HG03469 (cell line): ENCODE measurements at regions not wholly inside any gene's neighbourhood (a gene's known extent, or its start where the extent isn't known, plus 50 kb on each side); places are given as distances from the start of the nearest gene placed in this dataset.

Source experiments
- ATAC-seq: cut with Tn5 transposase; IDR thresholded peaks from one replicate; pipeline ENCODE4 v1.9.1; 2021; ENCODE audit warnings: mild to moderate bottlenecking, moderate library complexity, moderate number of reproducible peaks; ENCODE audit not compliant: unreplicated experiment

DNA sequence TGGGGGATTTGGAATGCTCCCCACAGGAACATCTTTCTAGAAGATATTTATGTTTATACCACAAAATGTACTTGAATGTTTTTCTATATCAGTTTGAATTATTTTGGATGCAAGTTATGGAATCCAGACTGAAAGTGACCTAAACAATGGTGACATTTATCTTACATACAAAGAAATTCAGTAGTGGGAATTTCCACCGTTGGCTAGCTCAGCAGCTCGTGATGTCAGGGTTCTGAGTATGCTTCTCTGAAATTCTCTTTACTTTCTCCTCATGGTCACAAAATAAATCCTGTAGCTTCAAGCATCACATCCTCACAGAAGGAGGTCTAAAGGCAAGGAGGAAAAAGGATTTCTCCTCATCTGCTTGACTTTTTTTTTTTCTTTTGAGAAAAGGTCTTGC lies 105.3 kb downstream of the AKAIN1 start:
- ATAC-seq = no peak

DNA sequence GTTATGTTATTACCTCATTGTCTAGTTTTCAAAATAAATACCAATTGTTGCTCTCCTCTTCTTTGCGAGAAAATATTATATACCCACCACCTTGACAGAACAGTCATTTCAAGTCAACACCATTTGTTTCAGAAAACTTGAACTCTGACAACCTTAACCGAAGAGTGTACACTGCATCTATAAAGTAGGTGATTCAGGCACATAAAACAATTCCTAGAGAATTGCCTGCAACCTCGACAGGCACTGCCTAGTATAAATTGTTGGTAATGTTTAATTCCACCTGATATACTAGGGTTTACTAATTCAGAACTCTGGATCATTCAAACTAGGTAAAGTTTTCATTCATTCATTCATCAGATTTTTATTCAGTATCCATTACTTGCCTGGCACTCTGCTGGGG lies 121.8 kb downstream of the AKAIN1 start:
- ATAC-seq = no peak

DNA sequence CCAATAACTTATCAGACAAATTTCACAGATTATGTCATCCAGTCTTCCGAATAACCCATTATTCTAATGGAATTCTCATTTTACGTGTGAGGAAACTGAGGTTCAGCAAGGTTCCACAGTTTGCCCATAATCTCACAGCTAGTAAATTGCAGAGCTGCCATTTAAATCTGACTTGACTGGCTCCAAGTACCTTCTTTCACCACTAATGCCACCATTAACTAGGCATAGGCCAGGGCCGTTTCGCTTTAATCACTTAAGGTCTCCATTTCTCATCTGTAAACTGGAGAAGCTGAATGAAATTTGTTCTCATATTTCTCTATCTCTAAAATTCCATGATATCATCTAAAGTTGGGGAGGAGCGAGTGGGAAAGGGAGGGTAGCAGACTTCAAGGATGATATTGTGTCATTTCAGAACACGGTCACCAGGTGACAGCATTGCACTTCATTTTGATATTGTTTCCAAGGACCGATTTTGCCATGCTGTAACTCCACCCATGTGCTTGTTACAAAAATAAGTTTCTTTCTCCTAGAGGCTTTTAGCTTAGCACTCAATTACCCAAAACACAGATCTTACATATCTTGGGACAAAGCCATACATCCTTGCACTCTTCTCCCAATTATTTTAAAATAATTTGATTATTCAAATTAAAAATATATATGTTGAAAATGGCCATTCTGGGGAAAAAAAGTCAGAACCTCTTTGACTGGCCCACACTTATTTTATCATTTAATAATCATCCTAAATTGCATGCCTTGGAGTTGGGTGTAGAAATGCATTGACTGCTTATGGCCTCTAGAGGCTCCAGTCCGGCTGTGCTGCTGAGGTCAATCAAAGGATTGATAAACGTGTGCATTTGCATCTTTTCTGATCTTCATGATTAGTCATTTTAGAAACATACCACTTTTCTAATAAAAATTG lies 123.8 kb downstream of the AKAIN1 start:
- peak; percentile 74 for ATAC-seq

DNA sequence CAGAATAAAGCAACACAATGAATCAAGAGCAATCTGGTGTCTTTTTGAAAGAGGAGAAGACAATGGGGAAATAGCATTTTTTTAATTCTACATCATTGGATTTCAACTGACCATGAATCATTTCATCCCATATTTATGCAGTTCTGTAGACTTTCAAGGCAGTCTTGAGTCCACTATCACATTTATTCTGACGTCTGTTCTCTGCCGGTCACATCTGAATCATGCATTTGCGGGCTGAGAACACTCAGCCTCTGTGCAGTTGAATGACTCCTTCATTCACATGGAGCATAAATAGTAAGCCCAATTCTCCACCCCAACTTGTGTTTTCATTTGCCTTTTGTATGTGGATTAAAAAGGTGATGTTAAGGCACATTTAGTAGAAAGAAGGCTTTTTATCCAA lies 128.2 kb downstream of the AKAIN1 start:
- no peak for ATAC-seq

DNA sequence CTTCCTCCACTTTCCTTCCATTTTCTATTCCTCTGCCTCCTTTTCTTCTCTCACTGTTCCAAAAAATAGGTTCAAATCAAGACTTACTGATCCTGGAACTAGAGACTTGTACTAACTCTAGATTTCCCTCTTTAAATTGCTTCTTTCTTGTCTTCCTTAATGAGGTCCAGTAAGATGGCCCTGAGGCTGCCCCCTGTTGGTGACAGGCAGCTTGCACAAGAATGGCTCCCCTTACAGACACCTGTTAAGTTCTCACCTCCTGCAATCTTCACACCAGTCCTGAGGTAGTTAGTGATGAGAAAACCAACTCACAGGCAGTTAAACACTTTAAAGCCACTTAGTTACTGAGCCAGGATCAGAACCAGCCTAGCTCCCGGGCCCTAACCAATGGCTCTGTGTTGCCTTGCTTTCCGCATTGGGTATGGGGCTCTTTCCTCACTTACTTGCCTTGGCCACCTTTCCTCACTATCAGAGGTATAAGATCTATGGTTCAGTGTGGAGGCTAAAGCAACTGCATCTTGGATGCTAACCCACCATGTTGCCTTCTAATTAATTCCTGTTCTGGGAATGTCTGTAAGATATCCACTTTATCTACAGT lies 130.6 kb downstream of the AKAIN1 start:
- no peak for ATAC-seq

DNA sequence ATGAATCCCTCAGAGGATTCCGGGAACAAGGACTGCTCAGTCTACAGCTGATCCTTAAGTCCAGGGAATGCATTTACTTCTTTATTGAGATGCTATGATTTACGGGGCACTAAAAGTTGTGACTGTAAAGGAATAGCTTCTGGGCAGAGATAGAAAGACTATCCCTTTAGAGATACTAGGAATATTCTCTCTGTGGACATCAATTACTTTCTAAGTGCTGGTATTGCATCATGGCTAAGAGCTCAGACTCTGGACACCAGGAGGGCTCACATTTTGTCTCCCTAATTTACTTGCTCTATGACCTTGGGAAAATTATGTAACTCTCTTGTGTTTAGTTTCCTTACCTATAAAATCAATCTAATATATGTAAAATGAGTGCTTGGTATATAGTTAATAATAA lies 131.4 kb downstream of the AKAIN1 start:
- ATAC-seq = no peak

DNA sequence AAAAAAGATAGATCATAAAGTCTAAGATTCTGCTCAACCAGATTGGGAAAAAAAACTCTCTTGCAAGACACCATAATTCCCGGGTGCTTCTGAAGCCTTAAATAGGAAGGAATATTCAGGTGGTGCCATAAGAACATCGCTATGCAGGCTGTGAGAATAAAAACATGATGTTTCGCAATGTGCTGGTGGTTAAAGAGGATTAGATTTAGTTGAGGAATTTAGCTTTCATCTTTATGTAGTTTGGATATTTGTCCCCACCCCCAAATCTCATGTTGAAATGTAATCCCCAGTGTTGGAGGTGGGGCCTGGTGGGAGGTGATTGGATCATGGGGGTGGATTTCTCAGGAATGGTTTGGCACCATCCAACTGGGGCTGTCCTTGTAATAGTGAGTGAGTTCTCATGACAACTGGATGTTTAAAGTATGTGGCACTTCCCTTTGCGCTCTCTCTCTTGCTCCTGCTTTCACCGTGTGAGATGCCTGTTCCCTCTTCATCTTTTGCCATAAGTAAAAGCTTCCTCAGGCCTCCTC lies 132.2 kb downstream of the AKAIN1 start:
- ATAC-seq = no peak

DNA sequence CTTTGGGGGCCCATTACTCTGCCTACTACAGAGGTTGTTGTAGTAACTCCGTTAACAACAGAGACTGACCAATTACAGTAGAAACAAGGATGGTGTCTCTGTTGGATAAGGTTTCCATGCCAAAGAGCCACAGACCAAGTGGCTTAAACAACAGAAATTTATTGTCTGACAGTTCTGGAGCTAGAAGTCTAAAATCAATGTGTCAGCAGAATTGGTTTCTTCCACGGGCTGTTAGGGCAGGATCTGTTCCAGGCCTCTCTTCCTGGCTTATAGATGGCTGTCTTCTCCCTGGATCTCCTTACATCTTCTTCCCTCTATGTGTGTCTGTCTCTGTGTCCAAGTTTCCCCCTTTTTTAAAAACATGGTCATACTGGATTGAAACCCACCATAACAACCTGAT lies 135.3 kb downstream of the AKAIN1 start:
- no peak for ATAC-seq

DNA sequence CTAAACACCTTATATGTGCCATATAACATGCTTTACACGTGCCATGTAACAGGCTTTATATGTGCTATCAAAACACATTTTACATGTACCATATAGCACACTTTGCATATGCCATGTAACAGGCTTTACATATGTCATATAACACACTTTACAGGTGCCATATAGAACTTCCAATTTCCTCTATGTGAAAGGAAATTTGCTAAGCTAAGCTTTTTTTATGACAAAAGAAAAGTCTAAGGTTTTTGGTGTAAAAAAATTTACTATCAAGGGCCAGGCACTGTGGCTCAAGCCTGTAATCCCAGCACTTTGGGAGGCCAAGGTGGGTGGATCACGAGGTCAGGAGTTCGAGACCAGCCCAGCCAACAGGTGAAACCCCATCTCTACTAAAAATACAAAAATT lies 136.5 kb downstream of the AKAIN1 start:
- ATAC-seq = no peak

DNA sequence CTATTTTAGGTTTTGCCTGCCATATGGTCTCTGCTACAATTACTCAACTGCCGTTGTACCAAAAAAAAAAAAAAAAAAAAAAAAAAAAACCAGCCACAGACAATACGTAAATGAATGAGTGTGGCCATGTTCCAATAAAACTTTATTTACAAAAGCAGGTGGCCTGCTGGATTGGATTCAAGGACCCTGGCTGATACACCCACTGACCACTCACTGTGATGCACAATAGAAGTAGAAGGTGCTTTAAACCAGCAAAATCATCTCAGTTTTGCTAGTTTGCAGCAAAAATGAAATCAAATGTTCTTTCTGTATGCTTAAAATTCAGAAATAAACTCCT lies 137.4 kb downstream of the AKAIN1 start:
- ATAC-seq = no peak

DNA sequence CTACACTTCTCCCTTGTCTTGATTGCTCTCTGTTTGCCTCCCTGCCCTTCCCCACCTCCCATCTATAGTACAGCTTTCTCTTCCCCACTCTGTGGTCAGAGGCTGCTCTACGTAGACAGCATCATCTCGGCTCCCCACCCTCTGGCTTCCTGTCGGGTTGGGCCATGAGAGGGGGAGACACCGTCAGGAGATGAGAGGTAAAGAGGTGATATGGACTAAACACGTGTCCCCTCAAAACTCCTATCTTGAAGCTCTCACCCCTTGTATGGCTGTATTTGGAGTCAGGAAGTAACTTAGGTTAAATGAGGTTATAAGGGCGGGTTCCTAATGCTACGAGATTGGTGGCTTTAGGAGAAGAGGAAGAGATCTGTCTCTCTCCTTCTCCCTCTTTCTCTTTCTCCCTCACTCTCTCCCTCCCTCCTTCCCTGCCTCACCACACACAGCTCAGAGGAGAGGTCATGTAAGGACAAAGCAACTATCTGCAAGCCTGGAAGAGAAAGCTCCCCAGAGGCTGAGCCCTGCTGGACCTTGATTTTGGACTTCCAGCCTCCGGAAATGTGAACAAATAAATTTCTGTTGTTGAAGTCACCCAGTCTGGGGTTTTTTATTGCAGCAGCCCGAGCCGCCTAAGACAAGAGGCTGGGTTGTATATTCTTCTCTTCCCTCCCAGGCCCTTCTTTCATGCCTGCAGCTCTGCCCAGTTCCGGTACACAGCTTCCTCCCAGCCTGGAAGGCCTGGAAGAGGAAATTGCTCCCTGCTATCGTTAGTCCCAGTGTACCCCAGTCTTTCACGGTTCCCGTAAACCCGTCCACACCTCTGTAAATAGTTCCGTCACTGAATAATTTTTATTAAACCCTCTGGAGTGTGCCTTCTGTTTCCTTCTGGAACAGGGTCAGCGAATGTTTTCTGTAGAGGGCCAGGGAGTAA lies 138.0 kb downstream of the AKAIN1 start:
- peak; percentile 48 for ATAC-seq

DNA sequence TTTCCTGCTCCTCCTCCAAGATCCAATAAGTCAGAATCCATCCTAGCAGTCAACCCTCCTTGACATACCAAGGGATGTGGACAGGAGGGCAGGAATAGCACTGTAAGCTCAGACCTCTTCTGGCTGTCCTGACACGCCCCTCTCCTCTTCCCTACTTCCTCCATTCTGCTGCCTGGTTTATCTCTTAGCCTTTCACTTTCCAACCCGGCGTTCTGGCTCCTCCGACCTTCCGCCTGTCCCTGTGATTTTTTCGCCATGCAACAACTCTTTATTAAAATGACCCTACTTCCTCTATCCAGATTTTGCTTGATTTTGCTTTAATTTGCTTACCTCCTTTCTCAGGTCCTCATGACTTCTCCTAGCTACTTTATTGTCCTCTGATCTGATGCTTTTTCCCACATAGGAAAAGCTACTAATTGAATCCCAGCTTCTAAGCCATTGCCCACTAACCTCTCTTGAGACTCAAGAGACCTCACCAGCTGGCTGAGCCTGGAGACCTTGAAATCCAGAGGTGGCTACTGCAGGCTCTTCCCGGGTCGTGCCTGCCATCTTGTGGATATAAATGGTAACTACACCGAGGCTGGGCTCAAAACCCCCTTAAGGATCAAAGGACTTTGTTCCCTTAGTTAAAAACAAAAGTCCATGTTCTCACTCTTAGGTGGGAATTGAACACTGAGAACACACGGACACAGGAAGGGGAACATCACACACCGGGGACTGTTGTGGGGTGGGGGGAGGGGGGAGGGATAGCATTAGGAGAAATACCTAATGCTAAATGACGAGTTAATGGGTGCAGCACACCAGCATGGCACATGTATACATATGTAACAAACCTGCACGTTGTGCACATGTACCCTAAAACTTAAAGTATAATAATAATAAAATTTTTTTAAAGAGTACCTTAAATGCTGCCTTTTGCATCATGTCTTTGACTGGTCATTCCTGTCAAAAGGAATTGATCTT lies 139.4 kb downstream of the AKAIN1 start:
- peak; percentile 60 for ATAC-seq

DNA sequence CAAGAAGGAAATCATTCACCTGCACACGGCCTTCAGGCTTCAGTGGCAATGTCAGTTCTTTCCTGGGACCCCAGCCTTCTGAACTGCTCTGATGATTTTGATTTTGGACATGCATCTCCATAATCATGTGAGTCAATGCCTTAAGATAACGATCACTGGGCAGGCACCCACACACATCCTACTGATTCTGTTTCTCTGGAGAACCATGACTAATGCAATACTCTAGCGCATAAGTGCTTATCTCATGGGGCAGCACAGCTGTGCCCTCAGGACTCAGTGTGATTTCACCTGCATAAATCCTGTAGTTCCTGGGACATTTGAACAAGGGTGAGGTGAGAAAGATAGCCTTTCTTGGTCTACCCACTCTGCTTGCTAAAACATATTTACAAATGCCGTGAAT lies 144.6 kb downstream of the AKAIN1 start:
- no peak for ATAC-seq

DNA sequence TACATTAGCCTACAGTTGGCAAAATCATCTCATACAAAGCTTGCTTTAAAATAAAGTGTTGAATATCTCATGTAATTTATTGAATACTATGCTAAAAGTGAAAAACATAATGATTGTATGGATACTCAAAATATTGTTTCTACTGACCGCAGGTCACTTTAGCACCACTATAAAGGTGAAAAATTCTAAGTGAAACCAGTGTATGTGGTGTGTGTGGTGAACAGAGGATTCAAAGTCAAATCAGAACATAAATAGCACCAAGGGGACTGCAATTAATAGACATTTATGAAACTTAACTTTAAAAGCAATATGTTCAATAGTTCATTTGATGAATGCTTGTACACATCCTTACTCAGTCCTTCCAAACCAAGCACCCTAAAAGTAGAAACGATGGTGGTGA lies 145.8 kb downstream of the AKAIN1 start:
- no peak for ATAC-seq

DNA sequence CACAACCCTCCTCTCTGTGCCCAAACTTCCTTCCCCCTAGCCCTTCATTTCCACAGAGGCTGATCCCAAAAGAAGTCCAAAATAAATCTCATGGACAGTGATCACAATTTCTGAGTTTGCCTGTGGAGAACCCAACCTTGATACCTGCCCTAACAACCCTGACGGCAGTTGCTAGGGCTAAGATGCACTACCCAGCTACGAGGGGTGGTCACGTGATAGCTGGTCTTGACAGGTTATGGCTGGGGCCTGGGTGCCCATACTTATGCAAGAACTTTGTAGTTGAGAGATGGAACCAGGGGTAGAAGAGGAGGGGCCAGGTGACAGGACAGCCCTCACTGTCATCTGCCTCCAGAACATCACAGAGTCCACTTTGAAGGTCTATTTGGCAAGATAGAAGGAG lies 147.9 kb downstream of the AKAIN1 start:
- no peak for ATAC-seq

DNA sequence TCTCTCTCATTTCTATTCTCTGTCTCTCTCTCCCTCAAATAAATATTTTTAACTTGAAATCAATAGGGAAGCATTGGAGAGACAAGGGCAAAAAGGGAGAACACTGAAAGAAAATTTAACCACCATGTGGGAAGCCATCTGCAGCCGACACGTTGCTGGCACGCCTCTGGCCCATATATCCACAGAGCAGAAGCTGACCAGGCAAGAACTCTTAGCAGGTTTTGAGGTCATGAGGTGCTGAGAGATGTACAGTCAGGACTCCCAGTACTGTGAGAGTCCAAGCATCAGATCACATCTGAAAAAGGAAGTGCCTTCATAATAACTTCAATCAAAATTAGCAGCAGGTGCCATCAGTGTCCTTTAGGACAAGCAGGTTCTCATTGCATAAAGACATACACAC lies 156.6 kb downstream of the AKAIN1 start:
- ATAC-seq = no peak

DNA sequence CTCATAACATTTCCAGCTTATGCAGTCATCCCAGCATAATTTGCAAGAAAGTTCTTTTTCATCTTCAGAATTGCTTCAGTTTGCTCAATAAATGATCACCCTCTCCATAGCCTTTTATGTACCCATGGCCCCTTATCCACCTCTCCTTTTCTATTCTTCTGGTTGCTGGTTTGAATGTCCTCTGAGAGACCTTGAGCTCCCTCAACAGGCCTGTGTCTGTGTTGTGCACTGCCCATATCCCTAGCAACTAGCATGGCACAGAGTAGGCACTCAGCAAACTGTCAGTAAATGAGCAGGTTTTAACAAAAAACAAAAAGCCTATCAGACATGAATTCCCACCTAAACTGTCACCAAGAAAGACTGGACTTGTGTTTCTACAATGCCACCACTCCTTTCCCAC lies 160.5 kb downstream of the AKAIN1 start:
- ATAC-seq = no peak

DNA sequence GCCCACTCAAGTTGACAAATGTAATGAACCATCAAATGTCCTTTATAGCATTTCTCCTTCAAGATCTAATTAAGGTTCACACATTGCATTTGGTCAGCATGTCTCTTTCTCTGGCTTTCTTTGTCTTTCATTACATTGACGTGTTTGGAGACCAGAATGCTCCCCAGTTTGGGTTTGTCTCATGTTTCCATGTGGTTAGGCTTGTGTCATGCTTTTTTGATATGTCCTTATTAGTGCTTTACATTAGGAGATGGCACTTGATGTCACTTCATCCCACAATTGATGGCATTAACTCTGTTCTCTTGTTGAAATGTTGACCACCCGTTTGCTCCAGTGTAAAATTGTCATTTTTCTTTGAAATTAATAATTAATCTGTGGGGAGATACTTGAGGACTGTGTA lies 165.8 kb downstream of the AKAIN1 start:
- no peak for ATAC-seq

DNA sequence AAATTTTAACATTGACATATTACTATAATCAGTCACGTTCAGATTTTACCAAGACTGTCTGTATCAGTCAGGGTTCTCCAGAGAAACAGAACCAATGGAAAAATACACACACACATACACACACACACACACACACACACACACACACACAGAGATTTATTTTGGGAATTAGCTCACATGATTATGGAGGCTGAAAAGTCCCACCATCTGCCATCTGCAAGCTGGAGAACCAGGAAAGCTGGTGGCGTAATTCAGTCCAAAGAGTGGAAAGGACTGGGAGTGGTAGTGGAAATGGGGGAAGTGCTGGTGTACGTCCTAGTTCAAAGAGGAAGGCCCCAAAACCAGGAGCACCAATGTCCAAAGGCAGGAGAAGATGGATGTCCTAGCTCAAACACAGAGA lies 166.4 kb downstream of the AKAIN1 start:
- no peak for ATAC-seq

DNA sequence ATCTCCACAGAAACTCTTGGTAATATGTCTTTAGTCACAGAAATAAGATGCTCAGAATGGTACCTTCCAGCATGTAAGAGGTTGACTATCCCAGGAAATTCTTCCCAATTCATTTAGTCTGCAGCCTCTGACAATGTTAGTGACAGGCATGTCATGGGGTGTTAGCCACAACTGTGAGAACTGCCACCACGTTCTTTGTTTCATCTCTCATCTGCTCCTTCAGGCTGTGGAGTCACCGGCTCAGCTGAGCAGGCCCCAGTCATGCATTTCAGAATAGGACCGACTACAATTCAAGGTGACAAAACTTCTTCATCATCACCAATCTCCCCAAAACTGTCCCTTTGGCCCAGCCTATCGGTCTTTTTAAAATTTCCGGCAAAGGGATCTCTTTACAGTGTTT lies 167.5 kb downstream of the AKAIN1 start:
- ATAC-seq = no peak
